ENCODE measurements at regions not wholly inside any gene's neighbourhood (a gene's known extent, or its start where the extent isn't known, plus 50 kb on each side); places are given as distances from the start of the nearest gene placed in this dataset.

GRCh38 chr21:32189688-32190483, 89.0 kb downstream of the MIS18A start:
- no peaks in the 10 kb centered on the region for H3K36me3 ChIP-seq (replicated peaks in 1 of 2; ENCODE audit: control extremely low read depth in 1 of 2, control insufficient read depth in 1 of 2, extremely low read depth in 1 of 2, insufficient read depth in 2 of 2, low read length in 1 of 2)
- ChIA-PET CTCF (no interaction called here), POLR2A (no interaction called here)
- intact Hi-C loops (cut with micrococcal nuclease) = no loop called here
- DNase-seq (no peak), ATAC-seq (ENCODE audit: low read depth) (no peak)
- H3K79me2 ChIP-seq (ENCODE audit: control insufficient read depth, insufficient read depth, low read length) = no peaks in the 10 kb centered on the region
- H3K4me3 ChIP-seq (ENCODE audit: control extremely low read depth in 1 of 5, extremely low read depth in 1 of 5, insufficient read depth in 1 of 5, low read depth in 2 of 5, low read length in 4 of 5) = no peak overlapping the region
- 90% methylated on average over 3 of the region's 5 CpGs for WGBS (ENCODE audit: insufficient coverage)
- Mint-ChIP-seq H3K27ac (no peak overlapping the region), H3K4me3 (no peak overlapping the region), H3K27me3 (peaks cover 13% of the 10 kb centered on the region), H3K4me1 (no peaks in the 10 kb centered on the region), H3K9me3 (ENCODE audit: insufficient read depth) (peaks cover 2% of the 10 kb centered on the region)
- no peak overlapping the region for H2AFZ ChIP-seq (ENCODE audit: insufficient read depth, low read depth, low read length, poor library complexity, severe bottlenecking)
- peaks cover 0 to 6% (median 0%) of the 10 kb centered on the region in 3 donors for H3K9me3 ChIP-seq (ENCODE audit: control extremely low read depth in 1 of 3, control insufficient read depth in 2 of 3, insufficient read depth in 1 of 3, low read length in 2 of 3)
- no peak overlapping the region for H3K9ac ChIP-seq (ENCODE audit: low read length)
- H3K4me1 ChIP-seq (ENCODE audit: control insufficient read depth in 2 of 2, insufficient read depth in 2 of 2, low read length in 2 of 2) = no peaks in the 10 kb centered on the region
- no peaks in the 10 kb centered on the region for H4K20me1 ChIP-seq (ENCODE audit: control insufficient read depth, insufficient read depth, low read length, poor library complexity, severe bottlenecking)
- no peak overlapping the region for H3K4me2 ChIP-seq (replicated peaks; ENCODE audit: low read depth, low read length, poor library complexity, severe bottlenecking)
- H3K27ac ChIP-seq (ENCODE audit: low read length in 2 of 2) = no peak overlapping the region
- no peak for TF ChIP-seq CTCF (IDR thresholded peaks at IDR 0.05)
- TF ChIP-seq EZH2 (IDR thresholded peaks at IDR 0.05; ENCODE audit: borderline replicate concordance, insufficient read depth, low read depth, low read length, poor library complexity, severe bottlenecking) = no peak
- no peaks in the 10 kb centered on the region for H3K27me3 ChIP-seq (replicated peaks in 1 of 4; ENCODE audit: control extremely low read depth in 1 of 4, control insufficient read depth in 3 of 4, insufficient read depth in 4 of 4, low read length in 3 of 4)

- no peaks in the 10 kb centered on the region for H3K79me2 ChIP-seq (ENCODE audit: control insufficient read depth, insufficient read depth, low read length)
- Mint-ChIP-seq H3K27me3 (peaks cover 13% of the 10 kb centered on the region), H3K9me3 (ENCODE audit: insufficient read depth) (no peaks in the 10 kb centered on the region), H3K4me1 (no peaks in the 10 kb centered on the region), H3K27ac (no peak overlapping the region), H3K4me3 (no peak overlapping the region)
- POLR2A ChIA-PET = no interaction called here
- no peaks in the 10 kb centered on the region for H3K36me3 ChIP-seq (replicated peaks in 1 of 2; ENCODE audit: control extremely low read depth in 1 of 2, control insufficient read depth in 1 of 2, extremely low read depth in 1 of 2, insufficient read depth in 2 of 2, low read length in 1 of 2)
- no peak overlapping the region for H3K4me2 ChIP-seq (replicated peaks; ENCODE audit: low read depth, low read length, poor library complexity, severe bottlenecking)
- CTCF ChIA-PET = no interaction called here
- WGBS (ENCODE audit: insufficient coverage) = 88% methylated on average over 5 of the region's 8 CpGs
- H3K27ac ChIP-seq (ENCODE audit: low read length in 2 of 2) = no peak overlapping the region
- intact Hi-C loops (cut with micrococcal nuclease) = no loop called here
- no peak overlapping the region for H2AFZ ChIP-seq (ENCODE audit: insufficient read depth, low read depth, low read length, poor library complexity, severe bottlenecking)
- DNase-seq (no peak), ATAC-seq (ENCODE audit: low read depth) (no peak)
- no peaks in the 10 kb centered on the region for H4K20me1 ChIP-seq (ENCODE audit: control insufficient read depth, insufficient read depth, low read length, poor library complexity, severe bottlenecking)
- H3K27me3 ChIP-seq (replicated peaks in 1 of 4; ENCODE audit: control extremely low read depth in 1 of 4, control insufficient read depth in 3 of 4, insufficient read depth in 4 of 4, low read length in 3 of 4) = no peaks in the 10 kb centered on the region
- H3K9me3 ChIP-seq (ENCODE audit: control extremely low read depth in 1 of 3, control insufficient read depth in 2 of 3, insufficient read depth in 1 of 3, low read length in 2 of 3) = no peaks in the 10 kb centered on the region
- no peaks in the 10 kb centered on the region for H3K4me1 ChIP-seq (ENCODE audit: control insufficient read depth in 2 of 2, insufficient read depth in 2 of 2, low read length in 2 of 2)
- no peak overlapping the region for H3K9ac ChIP-seq (ENCODE audit: low read length)
- H3K4me3 ChIP-seq (ENCODE audit: control extremely low read depth in 1 of 5, extremely low read depth in 1 of 5, insufficient read depth in 1 of 5, low read depth in 2 of 5, low read length in 4 of 5) = no peak overlapping the region
- TF ChIP-seq CTCF (IDR thresholded peaks at IDR 0.05) (no peak), EZH2 (IDR thresholded peaks at IDR 0.05; ENCODE audit: borderline replicate concordance, insufficient read depth, low read depth, low read length, poor library complexity, severe bottlenecking) (no peak)
Measured at GRCh38 chr21:32186804-32187203, 92.0 kb downstream of the MIS18A start.
